ENCODE measurements at regions not wholly inside any gene's neighbourhood (a gene's known extent, or its start where the extent isn't known, plus 50 kb on each side); places are given as distances from the start of the nearest gene placed in this dataset.

- no peak for TF ChIP-seq CTCF (IDR thresholded peaks at IDR 0.05)
- no peak for TF ChIP-seq POLR2A (IDR thresholded peaks at IDR 0.05)
These were observed 1437.0 kb downstream of the OTOL1 start for GRCh38 chr3:162933656-162934055.
